Heart right ventricle (tissue), 16 donors: ENCODE measurements at regions not wholly inside any gene's neighbourhood (a gene's known extent, or its start where the extent isn't known, plus 50 kb on each side); places are given as distances from the start of the nearest gene placed in this dataset.

Source experiments
- ATAC-seq, 8 donors: fragments of 200-7000 bp; cut with Tn5 transposase; one replicate each; pipeline ENCODE4 v1.9.1; 2020; ENCODE audit warnings: mild to moderate bottlenecking in 8 of 8, moderate library complexity in 8 of 8, moderate number of reproducible peaks in 1 of 8
- DNase-seq, 2 donors: peaks; one replicate each; pipeline ENCODE4 v3.0.0-alpha.2; 2020
- H3K27ac ChIP-seq, 10 donors: fragments of 200-600 bp; sonication (generic) in 2 of 10; one replicate each; pipeline versions ENCODE4 v1.5.0 to v1.8.0; 2020 to 2022; ENCODE audit warnings: mild to moderate bottlenecking in 3 of 10
- H3K27me3 ChIP-seq, 7 donors: fragments of 200-600 bp; one replicate each; pipeline ENCODE4 v1.8.0; 2021 to 2022; ENCODE audit warnings: mild to moderate bottlenecking in 2 of 7
- H3K36me3 ChIP-seq, 9 donors: fragments of 200-600 bp; sonication (generic) in 1 of 9; one replicate each; pipeline versions ENCODE4 v1.5.0 to v1.8.0; 2020 to 2022; ENCODE audit warnings: mild to moderate bottlenecking in 2 of 9
- H3K4me1 ChIP-seq, 9 donors: fragments of 200-600 bp; sonication (generic) in 1 of 9; one replicate each; pipeline versions ENCODE4 v1.5.0 to v1.8.0; 2020 to 2022; ENCODE audit warnings: mild to moderate bottlenecking in 4 of 9
- H3K4me3 ChIP-seq, 10 donors: fragments of 200-600 bp; sonication (generic) in 2 of 10; one replicate each; pipeline versions ENCODE4 v1.5.0 to v1.8.0; 2020 to 2022; ENCODE audit warnings: mild to moderate bottlenecking in 7 of 10, moderate library complexity in 2 of 10
- H3K9me3 ChIP-seq, 11 donors: fragments of 200-600 bp in 10 of 11; sonication (generic) in 2 of 11; one replicate each; pipeline versions ENCODE4 v1.5.0 to v1.8.0; 2013 to 2022; ENCODE audit warnings: mild to moderate bottlenecking in 2 of 11, control low read depth in 1 of 11, moderate library complexity in 1 of 11
- CTCF ChIP-seq, 9 donors: fragments of 200-600 bp; sonication (generic) in 2 of 9; IDR thresholded peaks; one replicate each; pipeline versions ENCODE4 v1.5.0 to v1.8.0; 2021 to 2022; ENCODE audit warnings: antibody characterized with exemption in 9 of 9, mild to moderate bottlenecking in 5 of 9, moderate library complexity in 1 of 9
- WGBS, 2 donors: extraction: QIAGEN DNeasy Blood & Tissue Kit; methylation state at CpG; one replicate each; pipeline ENCODE4 v1.1.7; 2013; ENCODE audit warnings: inconsistent platforms in 1 of 2; 5-methylcytosine and 5-hydroxymethylcytosine counted together
- intact Hi-C, 10 donors: fragments of 100-400 bp; cut with DNase I; formaldehyde crosslinking; loops; one replicate each; pipeline versions ENCODE4 v1.11.1 to v1.14.2; 2022
- donor health status: Arrhythmogenic right ventricular cardiomyopathy.
- donor health status: ischemic (EF 13 %, LVEDD 7.1; RV severe dilation, severe dysfunction).
- donor health status: healthy with polysubstance abuse.
- donor health status: DM: no; HTN: yes; CAD: no.
- donor health status: DM: no; HTN: no; CAD: no.
- donor health status: ischemic (EF 25% LVEDD 6.9; RV normal size, moderate dysfunction).
- donor health status: ischemic (EF 25% LVEDD 5.7; RV mildly dilated, moderate dysfunction).
- donor health status: healthy.
- donor health status: DM: yes; HTN: yes; CAD: no.
- donor health status: Ischemic cardiomyopathy.
- donor health status: ischemic (EF 35%, LVEDD 5.7; RV mildly dilated, moderate dysfunction).
- donor health status: nonischemic (EF 11% LVEDD 7.7; RV severe dilation, severe dysfunction).
- donor health status: DM: yes; HTN: yes; CAD: no.
- donor health status: PGD.
- donor health status: ischemic (EF 29% LVEDD 5.4; RV normal size, mild dysfunction).
- donor health status: nonischemic (EF 23%, LVEDD 6.1; RV moderate dilation, normal function).

GRCh38 chr3:127033171-127033570 is 50.3 kb downstream of the PLXNA1 start:
- no peak for ATAC-seq
- WGBS, 2 donors = 81 to 89% methylated on average over 6 of the region's 6 CpGs
- DNase-seq = no peak

GRCh38 chr3:127033786-127034185 is 50.9 kb downstream of the PLXNA1 start:
- H3K9me3 ChIP-seq = no peaks in the 10 kb centered on the region
- peaks cover 0 to 10% (median 0%) of the 10 kb centered on the region in 9 donors for H3K4me1 ChIP-seq
- no peak for TF ChIP-seq CTCF (IDR thresholded peaks at IDR 0.05)
- no peaks in the 10 kb centered on the region for H3K27me3 ChIP-seq
- DNase-seq (no peak), ATAC-seq (no peak)
- H3K27ac ChIP-seq = no peak overlapping the region
- WGBS, 2 donors = 87 to 92% methylated on average over 20 of the region's 20 CpGs
- intact Hi-C loops = no loop called here
- H3K36me3 ChIP-seq = peaks cover 0 to 57% (median 30%) of the 10 kb centered on the region in 9 donors
- H3K4me3 ChIP-seq = no peak overlapping the region

More at GRCh38 chr3:127033171-127033570, 50.3 kb downstream of the PLXNA1 start:
- intact Hi-C loops = no loop called here
- Histone ChIP-seq H3K36me3 (peaks cover 0 to 63% (median 30%) of the 10 kb centered on the region in 9 donors), H3K27ac (no peak overlapping the region), H3K9me3 (no peaks in the 10 kb centered on the region), H3K4me3 (no peak overlapping the region), H3K27me3 (no peaks in the 10 kb centered on the region), H3K4me1 (peaks cover 0 to 10% (median 0%) of the 10 kb centered on the region in 9 donors)
- no peak for TF ChIP-seq CTCF (IDR thresholded peaks at IDR 0.05)

GRCh38 chr3:127034195-127034989 is 51.5 kb downstream of the PLXNA1 start:
- TF ChIP-seq CTCF (IDR thresholded peaks at IDR 0.05) = no peak
- WGBS, 2 donors = 95 to 96% methylated on average over 30 of the region's 30 CpGs
- Histone ChIP-seq H3K4me1 (peaks cover 0 to 10% (median 0%) of the 10 kb centered on the region in 9 donors), H3K27me3 (peaks cover 0 to 3% (median 0%) of the 10 kb centered on the region in 7 donors), H3K9me3 (no peaks in the 10 kb centered on the region), H3K27ac (no peak overlapping the region), H3K36me3 (peaks cover 0 to 51% (median 25%) of the 10 kb centered on the region in 9 donors), H3K4me3 (no peak overlapping the region)
- no peak for ATAC-seq
- peak in 1 of 2 donors; percentile 15 for DNase-seq
- intact Hi-C loops = no loop called here

GRCh38 chr3:127034990-127035652 is 52.2 kb downstream of the PLXNA1 start:
- intact Hi-C loops = no loop called here
- 83% methylated on average over 13 of the region's 13 CpGs for WGBS, 2 donors
- peaks cover 0 to 44% (median 25%) of the 10 kb centered on the region in 9 donors for H3K36me3 ChIP-seq
- DNase-seq (peak in 1 of 2 donors; percentile 11), ATAC-seq (no peak)
- TF ChIP-seq CTCF (IDR thresholded peaks at IDR 0.05) = no peak
- peaks cover 0 to 10% (median 0%) of the 10 kb centered on the region in 9 donors for H3K4me1 ChIP-seq
- no peaks in the 10 kb centered on the region for H3K9me3 ChIP-seq
- H3K27me3 ChIP-seq = peaks cover 0 to 10% (median 0%) of the 10 kb centered on the region in 7 donors
- peak overlapping the region in 1 of 10 donors; percentile 36 for H3K27ac ChIP-seq
- no peak overlapping the region for H3K4me3 ChIP-seq
